CD4-positive, alpha-beta T cell (primary cell): ENCODE measurements at regions not wholly inside any gene's neighbourhood (a gene's known extent, or its start where the extent isn't known, plus 50 kb on each side); places are given as distances from the start of the nearest gene placed in this dataset.

Experiments used
- ATAC-seq: fragments of 200-7000 bp; cut with Tn5 transposase; one replicate; pipeline ENCODE4 v1.10.0; 2022; ENCODE audit warnings: mild to moderate bottlenecking; ENCODE audit not compliant: poor library complexity
- CTCF ChIA-PET: fragments of 350-600 bp; sonication (Branson Sonifier 250); formaldehyde crosslinking; loops from one replicate; lab custom pipeline; 2021; ENCODE audit warnings: antibody characterized with exemption, inconsistent platforms; lab: Charles Lee
- POLR2A ChIA-PET: fragments of 350-600 bp; sonication (Branson Sonifier 250); formaldehyde crosslinking; loops from one replicate; lab custom pipeline; 2021; ENCODE audit warnings: antibody characterized with exemption, inconsistent platforms; lab: Charles Lee
- DNase-seq, 14 experiments: peaks; one replicate each; pipeline ENCODE4 v3.0.0-alpha.2; 2013 to 2020; ENCODE audit warnings: mixed read lengths in 2 of 14
- H3K27ac ChIP-seq, 2 donors: one replicate each; pipeline versions ENCODE4 v1.5.1 to v1.7.0; 2013; ENCODE audit warnings: low read length in 2 of 2, low read depth in 1 of 2, mild to moderate bottlenecking in 1 of 2
- H3K27me3 ChIP-seq, 2 experiments: 1 replicate in 1 of 2; 2 replicates in 1 of 2; pipeline versions ENCODE4 v1.6.1 to v1.7.0; 2013; ENCODE audit warnings: low read length in 2 of 2, control low read depth in 1 of 2, mild to moderate bottlenecking in 1 of 2, moderate library complexity in 1 of 2; ENCODE audit not compliant: insufficient read depth in 2 of 2, control insufficient read depth in 1 of 2
- H3K36me3 ChIP-seq: one replicate; pipeline ENCODE4 v1.6.1; 2013; ENCODE audit warnings: low read length, control low read depth; ENCODE audit not compliant: insufficient read depth
- H3K4me1 ChIP-seq: one replicate; pipeline ENCODE4 v1.6.1; 2013; ENCODE audit warnings: low read length, control low read depth; ENCODE audit not compliant: insufficient read depth
- H3K4me3 ChIP-seq: one replicate; pipeline ENCODE4 v1.5.1; 2013; ENCODE audit warnings: mild to moderate bottlenecking, low read length, moderate library complexity
- H3K9me3 ChIP-seq, 2 experiments: 1 replicate in 1 of 2; 2 replicates in 1 of 2; pipeline versions ENCODE4 v1.6.1 to v1.7.0; 2013; ENCODE audit warnings: low read length in 2 of 2, mild to moderate bottlenecking in 2 of 2, control low read depth in 1 of 2, moderate library complexity in 1 of 2; ENCODE audit not compliant: control insufficient read depth in 1 of 2, insufficient read depth in 1 of 2
- H3K27ac Mint-ChIP-seq: one replicate; pipeline ENCODE4 v1.8.0; 2020; ENCODE audit warnings: mixed read lengths
- H3K27me3 Mint-ChIP-seq: one replicate; pipeline ENCODE4 v1.8.0; 2021; ENCODE audit warnings: mixed read lengths
- H3K36me3 Mint-ChIP-seq: one replicate; pipeline ENCODE4 v1.8.0; 2021; ENCODE audit warnings: low read depth, mixed read lengths
- H3K4me1 Mint-ChIP-seq: one replicate; pipeline ENCODE4 v1.8.0; 2021; ENCODE audit warnings: low read depth, mixed read lengths
- H3K4me3 Mint-ChIP-seq: one replicate; pipeline ENCODE4 v1.8.0; 2020; ENCODE audit warnings: mild to moderate bottlenecking, mixed read lengths
- H3K9me3 Mint-ChIP-seq: one replicate; pipeline ENCODE4 v1.8.0; 2020; ENCODE audit warnings: mixed read lengths
- intact Hi-C, 2 experiments: fragments of 100-400 bp; cut with DNase I in 1 of 2; cut with micrococcal nuclease in 1 of 2; formaldehyde crosslinking; loops; one replicate each; pipeline versions ENCODE4 v1.15.1 to v1.9.0; 2023 to 2025; cut with DNase I, micrococcal nuclease
- TF ChIP-seq, protein P1 (sequence below): fragments of 200-600 bp; IDR thresholded peaks from one replicate; pipeline ENCODE4 v1.8.0; 2022; ENCODE audit warnings: antibody characterized with exemption, mild to moderate bottlenecking

DNA sequence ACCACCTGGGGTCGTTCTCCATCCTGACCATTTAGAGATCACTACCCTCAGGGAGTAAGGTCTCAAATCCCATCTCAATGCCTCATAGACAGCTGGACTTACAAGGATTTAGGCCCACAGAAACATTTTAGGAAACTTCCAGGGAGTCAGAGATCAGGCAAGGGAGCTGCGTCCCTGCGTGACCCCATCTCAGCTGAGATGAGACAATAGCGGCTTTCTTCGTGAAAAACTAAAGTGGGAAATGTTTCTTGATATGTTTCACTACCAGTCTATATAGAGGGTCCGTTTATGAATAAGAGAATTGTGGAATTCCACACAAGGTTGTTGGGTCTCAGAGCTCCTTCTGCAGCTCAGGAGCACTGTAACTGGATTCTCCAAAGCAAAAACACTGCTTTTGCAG, 105.1 kb downstream of the VCPKMT start:
- Histone ChIP-seq H3K4me1 (peaks cover 4% of the 10 kb centered on the region), H3K27ac (no peak overlapping the region), H3K9me3 (no peaks in the 10 kb centered on the region), H3K36me3 (no peaks in the 10 kb centered on the region), H3K27me3 (no peaks in the 10 kb centered on the region), H3K4me3 (no peak overlapping the region)
- no peak for ATAC-seq
- TF ChIP-seq, protein P1, sequence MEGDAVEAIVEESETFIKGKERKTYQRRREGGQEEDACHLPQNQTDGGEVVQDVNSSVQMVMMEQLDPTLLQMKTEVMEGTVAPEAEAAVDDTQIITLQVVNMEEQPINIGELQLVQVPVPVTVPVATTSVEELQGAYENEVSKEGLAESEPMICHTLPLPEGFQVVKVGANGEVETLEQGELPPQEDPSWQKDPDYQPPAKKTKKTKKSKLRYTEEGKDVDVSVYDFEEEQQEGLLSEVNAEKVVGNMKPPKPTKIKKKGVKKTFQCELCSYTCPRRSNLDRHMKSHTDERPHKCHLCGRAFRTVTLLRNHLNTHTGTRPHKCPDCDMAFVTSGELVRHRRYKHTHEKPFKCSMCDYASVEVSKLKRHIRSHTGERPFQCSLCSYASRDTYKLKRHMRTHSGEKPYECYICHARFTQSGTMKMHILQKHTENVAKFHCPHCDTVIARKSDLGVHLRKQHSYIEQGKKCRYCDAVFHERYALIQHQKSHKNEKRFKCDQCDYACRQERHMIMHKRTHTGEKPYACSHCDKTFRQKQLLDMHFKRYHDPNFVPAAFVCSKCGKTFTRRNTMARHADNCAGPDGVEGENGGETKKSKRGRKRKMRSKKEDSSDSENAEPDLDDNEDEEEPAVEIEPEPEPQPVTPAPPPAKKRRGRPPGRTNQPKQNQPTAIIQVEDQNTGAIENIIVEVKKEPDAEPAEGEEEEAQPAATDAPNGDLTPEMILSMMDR, result no peak
- H3K27me3 Mint-ChIP-seq, result no peaks in the 10 kb centered on the region
- no peak for DNase-seq
- peaks cover 20% of the 10 kb centered on the region for H3K4me1 Mint-ChIP-seq
- no peak overlapping the region for H3K27ac Mint-ChIP-seq
- no peaks in the 10 kb centered on the region for H3K9me3 Mint-ChIP-seq
- H3K36me3 Mint-ChIP-seq, result peaks cover 8% of the 10 kb centered on the region
- ChIA-PET CTCF (interaction anchor here (0.9 kb wide), 1 partner anchor 93 kb away, joined by 3 read pairs; no protein-coding TSS in a partner anchor), POLR2A (no interaction called here)
- no peak overlapping the region for H3K4me3 Mint-ChIP-seq
- intact Hi-C loops, result no loop called here

DNA sequence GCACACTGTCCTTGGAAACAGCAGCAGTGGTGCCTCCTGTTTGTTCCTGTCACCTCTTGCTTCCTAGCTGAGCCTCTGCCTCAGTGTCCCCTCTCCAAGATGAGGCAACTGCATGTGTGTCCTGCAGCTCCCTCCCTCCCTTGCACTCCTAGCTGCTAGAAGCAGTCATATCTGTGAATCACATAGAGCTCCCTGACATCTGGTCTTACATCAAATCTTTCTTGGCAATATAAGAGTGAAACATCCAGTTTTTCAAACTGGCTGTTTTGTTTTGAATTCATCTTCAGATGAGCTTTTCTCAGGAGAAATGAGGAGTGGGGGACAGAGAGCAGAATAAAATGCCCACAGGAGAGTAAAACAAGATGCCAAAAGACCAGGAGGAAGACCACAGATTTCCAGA, 103.7 kb downstream of the VCPKMT start:
- intact Hi-C loops, result no loop called here
- H3K27ac Mint-ChIP-seq, result no peak overlapping the region
- H3K36me3 ChIP-seq, result no peaks in the 10 kb centered on the region
- H3K27me3 ChIP-seq, result no peaks in the 10 kb centered on the region
- H3K4me3 ChIP-seq, result no peak overlapping the region
- no peaks in the 10 kb centered on the region for H3K9me3 ChIP-seq
- H3K27me3 Mint-ChIP-seq, result no peaks in the 10 kb centered on the region
- ATAC-seq, result no peak
- H3K9me3 Mint-ChIP-seq, result no peaks in the 10 kb centered on the region
- ChIA-PET POLR2A (interaction anchor here (0.7 to 1.6 kb wide), 3 partner anchors 9 to 49 kb away, joined by 3 to 6 read pairs (median 3); no protein-coding TSS in a partner anchor), CTCF (no interaction called here)
- H3K27ac ChIP-seq, result no peak overlapping the region
- no peak overlapping the region for H3K4me3 Mint-ChIP-seq
- peaks cover 8% of the 10 kb centered on the region for H3K36me3 Mint-ChIP-seq
- TF ChIP-seq, protein P1, result no peak
- no peak for DNase-seq
- peaks cover 20% of the 10 kb centered on the region for H3K4me1 Mint-ChIP-seq
- H3K4me1 ChIP-seq, result peaks cover under 1% of the 10 kb centered on the region

DNA sequence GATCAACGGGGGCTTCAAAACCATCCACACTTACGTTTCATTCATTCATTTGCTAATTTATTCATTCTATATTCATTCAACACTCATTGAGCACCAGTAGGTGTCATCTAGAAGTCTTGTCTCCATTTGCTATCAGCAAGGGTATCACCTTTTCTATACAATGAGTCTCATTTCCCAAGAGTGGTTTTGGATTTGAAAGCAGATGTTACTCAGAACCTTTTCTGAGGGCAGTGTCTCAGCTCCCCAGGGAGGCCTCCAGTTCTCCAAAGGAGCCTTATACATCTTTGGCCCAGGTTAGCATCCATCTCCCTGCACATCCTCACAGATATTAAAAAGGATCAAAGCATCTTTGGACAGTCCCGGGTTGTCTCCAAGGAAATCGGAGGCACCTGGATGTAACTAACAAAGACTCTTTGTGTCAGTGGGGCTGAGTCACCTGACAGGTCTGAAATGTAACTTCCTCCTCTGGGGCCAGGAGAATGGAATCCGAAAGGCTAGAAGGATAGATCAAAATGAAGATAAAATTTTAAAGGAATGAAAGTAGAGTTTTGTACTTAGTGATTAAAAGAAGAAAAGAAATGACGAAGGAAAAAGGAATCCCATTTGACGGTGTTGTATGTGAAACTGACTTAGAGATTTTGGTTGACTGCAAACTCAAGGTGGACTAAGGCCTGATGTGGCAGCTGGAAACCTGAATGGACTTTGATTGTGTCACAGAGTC, 103.0 kb downstream of the VCPKMT start:
- Histone ChIP-seq H3K27ac (no peak overlapping the region), H3K27me3 (no peaks in the 10 kb centered on the region), H3K4me1 (no peaks in the 10 kb centered on the region), H3K9me3 (no peaks in the 10 kb centered on the region), H3K4me3 (no peak overlapping the region), H3K36me3 (no peaks in the 10 kb centered on the region)
- H3K4me1 Mint-ChIP-seq, result peaks cover 20% of the 10 kb centered on the region
- no peak for DNase-seq
- H3K27me3 Mint-ChIP-seq, result no peaks in the 10 kb centered on the region
- intact Hi-C loops, result no loop called here
- H3K9me3 Mint-ChIP-seq, result no peaks in the 10 kb centered on the region
- ChIA-PET CTCF (no interaction called here), POLR2A (interaction anchor here (1.0 to 1.6 kb wide), 2 partner anchors 42 to 49 kb away, joined by 3 to 6 read pairs; no protein-coding TSS in a partner anchor)
- peaks cover 8% of the 10 kb centered on the region for H3K36me3 Mint-ChIP-seq
- no peak for ATAC-seq
- H3K4me3 Mint-ChIP-seq, result no peak overlapping the region
- TF ChIP-seq, protein P1, result no peak
- no peak overlapping the region for H3K27ac Mint-ChIP-seq
